H4 (cell line): ENCODE measurements at regions not wholly inside any gene's neighbourhood (a gene's known extent, or its start where the extent isn't known, plus 50 kb on each side); places are given as distances from the start of the nearest gene placed in this dataset.
"Not testable (repeated sequence)": the region's sequence is repeated elsewhere in the genome, so short reads cannot be mapped to it uniquely, and the experiment has no call there.

Experiments
- DNase-seq: peaks from one replicate; pipeline ENCODE4 v3.0.0-alpha.2; 2015; ENCODE audit warnings: low spot score

- DNase-seq: no peak
Measured at GRCh38 chr6:15927531-15928225, 201.2 kb upstream of the MYLIP start.

GRCh38 chr6:15926256-15926655 is 202.6 kb upstream of the MYLIP start:
- DNase-seq: no peak

- DNase-seq: no peak
Measured at GRCh38 chr6:15924893-15925292, 204.0 kb upstream of the MYLIP start.

GRCh38 chr6:15922510-15923250 is 206.2 kb upstream of the MYLIP start:
- DNase-seq: peak; percentile 50

GRCh38 chr6:15921243-15921642 is 207.6 kb upstream of the MYLIP start:
- DNase-seq: no peak

- no peak for DNase-seq
Measured at GRCh38 chr6:15916581-15916980, 212.3 kb upstream of the MYLIP start.

- no peak for DNase-seq
Measured at GRCh38 chr6:15915508-15916178, 213.2 kb upstream of the MYLIP start.

- no peak for DNase-seq
Measured at GRCh38 chr6:15914553-15914952, 214.3 kb upstream of the MYLIP start.

- no peak for DNase-seq
Measured at GRCh38 chr6:15913573-15913972, 215.3 kb upstream of the MYLIP start.

- no peak for DNase-seq
Measured at GRCh38 chr6:15912505-15913400, 216.1 kb upstream of the MYLIP start.

GRCh38 chr6:15911753-15912504 is 217.0 kb upstream of the MYLIP start:
- no peak for DNase-seq

- DNase-seq: no peak
Measured at GRCh38 chr6:15909290-15910070, 219.4 kb upstream of the MYLIP start.

- no peak for DNase-seq
Measured at GRCh38 chr6:15908871-15909270, 220.0 kb upstream of the MYLIP start.

GRCh38 chr6:15907914-15908518 is 220.9 kb upstream of the MYLIP start:
- no peak for DNase-seq

- DNase-seq: not testable (repeated sequence)
Measured at GRCh38 chr6:15907220-15907913, 221.5 kb upstream of the MYLIP start.

GRCh38 chr6:15906420-15907016 is 222.4 kb upstream of the MYLIP start:
- DNase-seq: no peak

GRCh38 chr6:15905488-15906419 is 223.1 kb upstream of the MYLIP start:
- DNase-seq: no peak
